HepG2 (cell line): ENCODE measurements at regions not wholly inside any gene's neighbourhood (a gene's known extent, or its start where the extent isn't known, plus 50 kb on each side); places are given as distances from the start of the nearest gene placed in this dataset.

Experiments
- ATAC-seq: fragments of 200-7000 bp; cut with Tn5 transposase; 3 replicates; pipeline ENCODE4 v1.9.1; 2020; ENCODE audit warnings: mild to moderate bottlenecking, moderate library complexity
- BruUV-seq: library from RNA; stranded (reverse); fragments of 400-500 nt; replicated peaks from 2 replicates; lab custom pipeline; 2021; lab: Mats Ljungman, UMichigan
- CTCF ChIA-PET: fragments of 300-600 bp; formaldehyde crosslinking; extraction: SDS; loops from one replicate; lab custom pipeline; 2021; ENCODE audit warnings: low total read pairs, inconsistent platforms, low intra/inter-chr PET ratio; lab: Yijun Ruan, JAX
- POLR2A ChIA-PET: fragments of 350-600 bp; sonication (Branson Sonifier 250); formaldehyde crosslinking; loops from one replicate; lab custom pipeline; 2020; ENCODE audit warnings: antibody characterized with exemption, inconsistent platforms; lab: Yijun Ruan, JAX
- DNase-seq: peaks from one replicate; pipeline ENCODE4 v3.0.0-alpha.2; 2015; ENCODE audit warnings: low spot score
- FAIRE-seq: peaks from 3 replicates; lab custom pipeline; 2011; peaks lifted over from hg19 to GRCh38; lab: Jason Lieb, UNC
- H2AFZ ChIP-seq: one replicate; pipeline ENCODE4 v1.6.1; 2011; ENCODE audit warnings: low read length, inconsistent platforms
- H3K27ac ChIP-seq: fragments of 300-600 bp; 3 replicates; pipeline ENCODE4 v1.8.0; 2011; ENCODE audit warnings: mixed run types, mild to moderate bottlenecking, mixed read lengths, low read length, inconsistent platforms; ENCODE audit not compliant: insufficient read depth; ENCODE audit errors: extremely low read length
- H3K27me3 ChIP-seq, 2 experiments: fragments of 200-600 bp in 1 of 2; 2 replicates in 1 of 2; 3 replicates in 1 of 2; pipeline versions ENCODE4 v1.6.0 to v1.8.0; 2011; ENCODE audit warnings: low read length in 2 of 2, mild to moderate bottlenecking in 2 of 2, moderate library complexity in 2 of 2, inconsistent platforms in 1 of 2; ENCODE audit not compliant: insufficient read depth in 2 of 2, control insufficient read depth in 1 of 2
- H3K36me3 ChIP-seq, 2 experiments: fragments of 200-600 bp in 1 of 2; replicated peaks in 1 of 2; 2 replicates in 1 of 2; 3 replicates in 1 of 2; pipeline versions ENCODE4 v1.5.1 to v1.8.0; 2011; ENCODE audit warnings: low read length in 2 of 2, inconsistent platforms in 1 of 2; ENCODE audit not compliant: insufficient read depth in 2 of 2, control insufficient read depth in 1 of 2
- H3K4me1 ChIP-seq: 2 replicates; pipeline ENCODE4 v1.5.1; 2012; ENCODE audit warnings: low read length, inconsistent platforms; ENCODE audit not compliant: insufficient read depth
- H3K4me2 ChIP-seq: 2 replicates; pipeline ENCODE4 v1.6.0; 2011; ENCODE audit warnings: low read depth, low read length, inconsistent platforms
- H3K4me3 ChIP-seq, 3 experiments: fragments of 200-600 bp in 1 of 3; sonication (generic), shearing (Covaris generic) in 1 of 3; replicated peaks in 1 of 3; 2 replicates each; pipeline ENCODE4 v1.5.1; 2011 to 2016; ENCODE audit warnings: low read length in 3 of 3, inconsistent platforms in 2 of 3, low read depth in 2 of 3, mild to moderate bottlenecking in 2 of 3, control low read depth in 1 of 3, mixed read lengths in 1 of 3; ENCODE audit not compliant: insufficient read depth in 1 of 3
- H3K79me2 ChIP-seq: one replicate; pipeline ENCODE4 v1.6.1; 2011; ENCODE audit warnings: low read length, inconsistent platforms; ENCODE audit not compliant: insufficient read depth
- H3K9ac ChIP-seq: 2 replicates; pipeline ENCODE4 v1.6.0; 2011; ENCODE audit warnings: mild to moderate bottlenecking, low read depth, low read length, inconsistent platforms; ENCODE audit not compliant: insufficient read depth
- H3K9me3 ChIP-seq: 2 replicates; pipeline ENCODE4 v1.5.1; 2012; ENCODE audit warnings: mild to moderate bottlenecking, low read length
- H4K20me1 ChIP-seq: 2 replicates; pipeline ENCODE4 v1.6.0; 2011; ENCODE audit warnings: inconsistent platforms, mild to moderate bottlenecking, low read length, moderate library complexity; ENCODE audit not compliant: insufficient read depth
- ATF3 ChIP-seq: sonication (generic); formaldehyde crosslinking; IDR thresholded peaks from 2 replicates; pipeline ENCODE4 v1.4.0; 2020; ENCODE audit warnings: missing genetic modification reagents
- FOXA1 ChIP-seq, 2 experiments: fragments of 450-650 bp in 1 of 2; sonication (generic) in 1 of 2; formaldehyde crosslinking in 1 of 2; IDR thresholded peaks; 2 replicates each; pipeline versions ENCODE4 v1.4.0 to v1.6.1; 2016 to 2020; ENCODE audit warnings: missing genetic modification reagents in 1 of 2
- GPN1 ChIP-seq: sonication (generic); formaldehyde crosslinking; IDR thresholded peaks from 2 replicates; pipeline ENCODE4 v1.5.1; 2020; ENCODE audit warnings: missing genetic modification reagents, borderline replicate concordance
- HDAC6 ChIP-seq: fragments of 200-600 bp; sonication (generic); IDR thresholded peaks from 2 replicates; pipeline ENCODE4 v1.7.0; 2017; ENCODE audit warnings: mild to moderate bottlenecking, antibody characterized with exemption, low read length, low read depth
- RORA ChIP-seq: sonication (generic); formaldehyde crosslinking; IDR thresholded peaks from 2 replicates; pipeline ENCODE4 v1.5.0; 2020; ENCODE audit warnings: mild to moderate bottlenecking, missing genetic modification reagents, moderate library complexity
- ZBTB34 ChIP-seq: sonication (generic); formaldehyde crosslinking; IDR thresholded peaks from 2 replicates; pipeline ENCODE4 v1.8.0; 2022; ENCODE audit warnings: mild to moderate bottlenecking, missing genetic modification reagents
- ZMYM2 ChIP-seq: sonication (generic); formaldehyde crosslinking; IDR thresholded peaks from 2 replicates; pipeline ENCODE4 v1.8.0; 2022; ENCODE audit warnings: mild to moderate bottlenecking, missing genetic modification reagents
- ZNF281 ChIP-seq: sonication (generic); formaldehyde crosslinking; IDR thresholded peaks from 2 replicates; pipeline ENCODE4 v1.4.0; 2020; ENCODE audit warnings: missing genetic modification reagents, borderline replicate concordance
- ZNF282 ChIP-seq: fragments of 450-650 bp; IDR thresholded peaks from 2 replicates; pipeline ENCODE4 v1.6.1; 2018; ENCODE audit not compliant: partially characterized antibody
- ZNF382 ChIP-seq: sonication (generic); formaldehyde crosslinking; IDR thresholded peaks from 2 replicates; pipeline ENCODE4 v1.5.0; 2020; ENCODE audit warnings: missing genetic modification reagents, mild to moderate bottlenecking, borderline replicate concordance
- ZNF598 ChIP-seq: sonication (generic); formaldehyde crosslinking; IDR thresholded peaks from 2 replicates; pipeline ENCODE4 v1.5.1; 2020; ENCODE audit warnings: mild to moderate bottlenecking, missing genetic modification reagents, borderline replicate concordance
- ZNF639 ChIP-seq: conservative IDR thresholded peaks from 2 replicates; pipeline ENCODE4 v1.6.1; 2018; ENCODE audit warnings: missing genetic modification reagents
- ZNF746 ChIP-seq: sonication (generic); formaldehyde crosslinking; IDR thresholded peaks from 2 replicates; pipeline ENCODE4 v1.8.0; 2022; ENCODE audit warnings: mild to moderate bottlenecking, missing genetic modification reagents
- ZNF790 ChIP-seq: sonication (generic); formaldehyde crosslinking; IDR thresholded peaks from 2 replicates; pipeline ENCODE4 v1.8.0; 2022; ENCODE audit warnings: missing genetic modification reagents, mild to moderate bottlenecking, borderline replicate concordance
- WGBS: methylation state at CpG from one replicate; pipeline ENCODE4 v1.1.6; 2017; ENCODE audit warnings: low lambda C conversion rate; 5-methylcytosine and 5-hydroxymethylcytosine counted together
- in situ Hi-C: cut with HindIII; loops from 2 replicates; pipeline ENCODE4 v1.10.0; 2017; ENCODE audit warnings: low pct_unique_long_range_greater_than_20kb; ENCODE audit not compliant: extremely low pct_ligation_motif_present
- intact Hi-C: fragments of 100-400 bp; cut with micrococcal nuclease; formaldehyde crosslinking; loops from one replicate; pipeline ENCODE4 v1.10.0; 2022; ENCODE audit not compliant: unreplicated experiment

- TF ChIP-seq ZNF598 (CRISPR knock-in tag) (no peak), ZBTB34 (CRISPR knock-in tag) (no peak), ZNF746 (CRISPR knock-in tag) (no peak), FOXA1 (IDR thresholded peaks at IDR 0.05) (no peak), FOXA1 (CRISPR knock-in tag; IDR thresholded peaks at IDR 0.05) (no peak), GPN1 (no peak)
Measured at GRCh38 chr3:83074485-83074884, 1313.0 kb upstream of the GBE1 start (continued).

- ChIA-PET POLR2A (no interaction called here), CTCF (no interaction called here)
- H3K36me3 ChIP-seq: no peaks in the 10 kb centered on the region
- H4K20me1 ChIP-seq: no peaks in the 10 kb centered on the region
- DNase-seq: no peak
- in situ Hi-C loops (no loop called here), intact Hi-C loops (no loop called here)
- H3K27ac ChIP-seq: no peak overlapping the region
- no peak overlapping the region for H3K4me2 ChIP-seq
- no peak for ATAC-seq
- H3K79me2 ChIP-seq: no peaks in the 10 kb centered on the region
- H3K9ac ChIP-seq: no peak overlapping the region
- TF ChIP-seq ZNF382 (CRISPR knock-in tag) (no peak), ZNF639 (no peak), ZNF790 (CRISPR knock-in tag) (no peak), HDAC6 (no peak), ZNF282 (no peak), ZMYM2 (CRISPR knock-in tag) (no peak), ZNF281 (CRISPR knock-in tag) (no peak), RORA (CRISPR knock-in tag) (no peak), ATF3 (CRISPR knock-in tag) (no peak)
- H3K4me1 ChIP-seq: no peaks in the 10 kb centered on the region
- WGBS: 0% methylated on average over 2 of the region's 2 CpGs
- H3K4me3 ChIP-seq: no peak overlapping the region
- H2AFZ ChIP-seq: no peak overlapping the region
- BruUV-seq: no TSS peak
- no peak for FAIRE-seq
- H3K9me3 ChIP-seq: peaks cover 1% of the 10 kb centered on the region; the same call in 1 of the 2 replicates
- no peaks in the 10 kb centered on the region; a peak in 1 of 5 replicates for H3K27me3 ChIP-seq
Measured at GRCh38 chr3:83065851-83066460, 1304.5 kb upstream of the GBE1 start.
